K562 (cell line): ENCODE measurements at regions not wholly inside any gene's neighbourhood (a gene's known extent, or its start where the extent isn't known, plus 50 kb on each side); places are given as distances from the start of the nearest gene placed in this dataset.

Source experiments
- ATAC-seq: fragments of 200-7000 bp; cut with Tn5 transposase; 3 replicates; pipeline ENCODE4 v1.9.1; 2020; ENCODE audit warnings: moderate library complexity
- BruUV-seq: library from RNA; stranded (reverse); fragments of 400-500 nt; replicated peaks from 2 replicates; lab custom pipeline; 2021; lab: Mats Ljungman, UMichigan
- CTCF ChIA-PET: fragments of 300-600 bp; formaldehyde crosslinking; extraction: SDS; loops from one replicate; lab custom pipeline; 2021; ENCODE audit warnings: low intra/inter-chr PET ratio; lab: Yijun Ruan, JAX
- POLR2A ChIA-PET: fragments of 300-600, 350-650 bp; sonication (Branson Sonifier 250); formaldehyde crosslinking; extraction: SDS; loops from one replicate; lab custom pipeline; 2021; ENCODE audit warnings: antibody characterized with exemption, inconsistent platforms; lab: Yijun Ruan, JAX
- DNase-seq, 4 experiments: peaks; one replicate each; pipeline versions ENCODE4 v3.0.0 to v3.0.0-alpha.2; 2011 to 2018; ENCODE audit warnings: low spot score in 3 of 4, mixed read lengths in 3 of 4; ENCODE audit errors: extremely low read depth in 1 of 4
- FAIRE-seq: peaks from 2 replicates; lab custom pipeline; 2011; peaks lifted over from hg19 to GRCh38; lab: Jason Lieb, UNC
- H2AFZ ChIP-seq: 2 replicates; pipeline ENCODE4 v1.6.0; 2011; ENCODE audit warnings: low read depth, low read length, control low read depth, inconsistent platforms
- H3K27ac ChIP-seq: fragments of 200-600 bp; 3 replicates; pipeline ENCODE4 v1.8.0; 2011; ENCODE audit warnings: low read depth, mild to moderate bottlenecking, control low read depth, inconsistent platforms, low read length, moderate library complexity, mixed read lengths; ENCODE audit errors: extremely low read depth
- H3K27me3 ChIP-seq, 2 experiments: fragments of 300-600 bp in 1 of 2; 2 replicates in 1 of 2; 3 replicates in 1 of 2; pipeline versions ENCODE4 v1.6.0 to v1.8.0; 2011; ENCODE audit warnings: inconsistent platforms in 2 of 2, low read length in 2 of 2, mild to moderate bottlenecking in 1 of 2, mixed read lengths in 1 of 2, moderate library complexity in 1 of 2; ENCODE audit not compliant: control insufficient read depth in 2 of 2, insufficient read depth in 2 of 2
- H3K36me3 ChIP-seq: fragments of 300-600 bp; 3 replicates; pipeline ENCODE4 v1.8.0; 2011; ENCODE audit warnings: mild to moderate bottlenecking, low read length, inconsistent platforms; ENCODE audit not compliant: control insufficient read depth, insufficient read depth
- H3K4me1 ChIP-seq, 2 experiments: fragments of 200-600 bp in 1 of 2; replicated peaks in 1 of 2; 2 replicates in 1 of 2; 3 replicates in 1 of 2; pipeline versions ENCODE4 v1.5.1 to v1.8.0; 2011; ENCODE audit warnings: inconsistent platforms in 2 of 2, low read length in 2 of 2, mild to moderate bottlenecking in 1 of 2, mixed read lengths in 1 of 2, moderate library complexity in 1 of 2; ENCODE audit not compliant: control insufficient read depth in 2 of 2, insufficient read depth in 2 of 2
- H3K4me2 ChIP-seq: 2 replicates; pipeline ENCODE4 v1.6.1; 2011; ENCODE audit warnings: low read length, control low read depth, inconsistent platforms, mixed read lengths; ENCODE audit not compliant: insufficient read depth
- H3K4me3 ChIP-seq: fragments of 200-600 bp; sonication (generic), shearing (Covaris generic); 2 replicates; pipeline ENCODE4 v1.5.1; 2016; ENCODE audit warnings: control low read depth, inconsistent platforms
- H3K79me2 ChIP-seq: fragments of 200-600 bp; 3 replicates; pipeline ENCODE4 v1.8.0; 2011; ENCODE audit warnings: low read length, inconsistent platforms; ENCODE audit not compliant: control insufficient read depth, insufficient read depth
- H3K9ac ChIP-seq, 2 experiments: 2 replicates each; pipeline versions ENCODE4 v1.6.0 to v1.6.1; 2011; ENCODE audit warnings: low read depth in 2 of 2, low read length in 2 of 2, control low read depth in 1 of 2, inconsistent platforms in 1 of 2, mild to moderate bottlenecking in 1 of 2, mixed read lengths in 1 of 2; ENCODE audit not compliant: insufficient read depth in 1 of 2
- H3K9me1 ChIP-seq: one replicate; pipeline ENCODE4 v1.6.0; 2011; ENCODE audit warnings: inconsistent platforms, mild to moderate bottlenecking, low read length, moderate library complexity; ENCODE audit not compliant: control insufficient read depth, insufficient read depth
- H3K9me3 ChIP-seq: replicated peaks from 2 replicates; pipeline ENCODE4 v1.5.1; 2011; ENCODE audit warnings: low read depth, low read length, inconsistent platforms; ENCODE audit not compliant: control insufficient read depth, insufficient read depth
- H4K20me1 ChIP-seq: replicated peaks from 2 replicates; pipeline ENCODE4 v1.6.1; 2011; ENCODE audit warnings: low read length, inconsistent platforms, mixed read lengths; ENCODE audit not compliant: control insufficient read depth, insufficient read depth
- ADNP ChIP-seq: fragments of 200-800 bp; sonication (Bioruptor generic); IDR thresholded peaks from 2 replicates; pipeline ENCODE4 v1.6.1; 2016; ENCODE audit warnings: missing genetic modification characterization, missing compliant biosample characterization
- BCL6 ChIP-seq: fragments of 250-450 bp; sonication (Bioruptor Pico); IDR thresholded peaks from 2 replicates; pipeline ENCODE4 v1.4.0; 2020
- BCOR ChIP-seq: fragments of 450-650 bp; IDR thresholded peaks from 2 replicates; pipeline ENCODE4 v1.6.1; 2016
- CHD4 ChIP-seq: fragments of 200-600 bp; sonication (generic); IDR thresholded peaks from 3 replicates; pipeline ENCODE4 v1.6.1; 2012; ENCODE audit warnings: low read depth, mild to moderate bottlenecking, mixed read lengths, low read length, inconsistent platforms; ENCODE audit not compliant: insufficient read depth, insufficient replicate concordance, poor library complexity, severe bottlenecking
- ESRRA ChIP-seq: fragments of 450-650 bp; IDR thresholded peaks from 2 replicates; pipeline ENCODE4 v1.6.1; 2014; ENCODE audit warnings: low read depth, mild to moderate bottlenecking, moderate library complexity, borderline replicate concordance
- HDAC2 ChIP-seq: fragments of 450-650 bp; IDR thresholded peaks from 2 replicates; pipeline ENCODE4 v1.6.1; 2016; ENCODE audit warnings: mild to moderate bottlenecking
- KDM1A ChIP-seq, 2 experiments: fragments of 450-650 bp; IDR thresholded peaks; 2 replicates each; pipeline ENCODE4 v1.6.1; 2016; ENCODE audit warnings: mild to moderate bottlenecking in 2 of 2
- MAFG ChIP-seq: fragments of 450-650 bp; conservative IDR thresholded peaks from 2 replicates; pipeline ENCODE4 v1.6.1; 2016; ENCODE audit warnings: missing genetic modification characterization, missing compliant biosample characterization
- PTRF ChIP-seq: fragments of 450-650 bp; IDR thresholded peaks from 2 replicates; pipeline ENCODE4 v1.6.1; 2016; ENCODE audit warnings: mild to moderate bottlenecking, missing genetic modification characterization, missing compliant biosample characterization
- RBM25 ChIP-seq: fragments of 200-400 bp; formaldehyde crosslinking; IDR thresholded peaks from 2 replicates; pipeline ENCODE4 v1.6.1; 2018; ENCODE audit warnings: low read length, low read depth, moderate library complexity; ENCODE audit not compliant: severe bottlenecking
- RCOR1 ChIP-seq, 2 experiments: IDR thresholded peaks; 2 replicates each; pipeline ENCODE4 v1.6.1; 2012; ENCODE audit warnings: low read depth in 2 of 2, low read length in 2 of 2, borderline replicate concordance in 1 of 2, improper control_type of control experiment in 1 of 2
- SIN3B ChIP-seq: fragments of 450-650 bp; IDR thresholded peaks from 2 replicates; pipeline ENCODE4 v1.6.1; 2017; ENCODE audit warnings: low read depth, mild to moderate bottlenecking, moderate library complexity
- TCF7 ChIP-seq: sonication (generic); IDR thresholded peaks from 2 replicates; pipeline ENCODE4 v1.6.1; 2016; ENCODE audit warnings: antibody characterized with exemption, borderline replicate concordance
- ZNF583 ChIP-seq: fragments of 250-450 bp; sonication (Bioruptor Pico); IDR thresholded peaks from 2 replicates; pipeline ENCODE4 v1.4.0; 2020
- ZNF584 ChIP-seq: fragments of 200-800 bp; sonication (Bioruptor generic); IDR thresholded peaks from 2 replicates; pipeline ENCODE4 v1.6.1; 2016; ENCODE audit warnings: low read depth, mild to moderate bottlenecking, missing genetic modification characterization, missing compliant biosample characterization
- WGBS: fragments of 100-300 bp; shearing (Covaris generic); methylation state at CpG from one replicate; pipeline ENCODE4 v1.1.6; 2016; ENCODE audit warnings: low coverage, mixed read lengths; ENCODE audit not compliant: insufficient coverage; ENCODE audit errors: missing lambda C conversion rate; 5-methylcytosine and 5-hydroxymethylcytosine counted together
- in situ Hi-C: fragments of 300-500 bp; cut with MboI; formaldehyde crosslinking; loops from 4 replicates; pipeline ENCODE4 v1.15.0; 2018; ENCODE audit warnings: inconsistent platforms, mixed read lengths
- intact Hi-C: fragments of 100-400 bp; cut with micrococcal nuclease; formaldehyde crosslinking; loops from 2 replicates; pipeline ENCODE4 v1.14.2; 2022
- TF ChIP-seq, protein P1 (sequence below): fragments of 250-450 bp; sonication (Bioruptor Pico); IDR thresholded peaks from 2 replicates; pipeline ENCODE4 v1.8.0; 2022; ENCODE audit warnings: inconsistent platforms, mild to moderate bottlenecking, moderate library complexity, borderline replicate concordance
- TF ChIP-seq, protein P2 (sequence below): IDR thresholded peaks from 2 replicates; pipeline ENCODE4 v1.6.1; 2014; ENCODE audit warnings: antibody characterized with exemption

DNA sequence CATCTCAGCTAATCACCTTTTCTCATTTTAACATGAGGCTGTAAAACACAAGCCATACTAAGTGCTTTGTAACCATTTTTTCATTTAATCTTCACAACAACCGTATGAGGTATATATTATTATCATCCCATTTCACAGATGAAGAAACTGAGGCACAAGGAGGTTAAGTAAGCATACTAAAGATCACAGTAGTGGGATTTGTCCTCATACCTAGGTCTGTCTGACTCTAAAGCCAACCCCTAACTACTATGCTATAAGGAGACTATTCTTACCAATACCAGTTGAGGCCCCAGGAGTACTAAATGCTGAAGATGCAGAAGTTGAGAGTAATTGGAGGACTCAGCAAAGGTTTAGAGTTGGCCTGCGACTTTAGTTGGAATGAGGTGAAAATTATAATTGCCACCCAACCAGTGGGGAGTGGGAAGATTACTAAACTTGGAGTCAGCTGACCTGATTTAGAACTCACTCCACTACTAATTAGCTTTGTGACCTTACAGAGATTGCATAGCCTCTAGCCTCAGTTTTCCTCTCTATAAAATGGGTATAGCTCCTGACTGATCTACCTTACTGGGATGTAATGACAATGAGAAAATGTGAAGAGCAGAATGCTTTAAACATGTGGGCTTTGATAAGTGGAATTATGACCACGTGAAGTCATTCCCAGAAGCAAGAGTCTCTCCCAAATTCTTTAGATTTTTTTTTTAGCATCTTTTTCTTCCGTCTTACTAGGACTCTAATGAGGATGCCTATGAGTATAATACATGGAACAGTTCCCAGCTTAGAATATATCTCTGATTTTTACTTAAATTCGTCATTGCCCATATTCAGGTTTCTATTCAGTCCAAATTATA, 85.8 kb upstream of the IPO9 start:
- 0 out of 2 replicates have a peak, but pooled peaks have one; percentile 11 for TF ChIP-seq MAFG (tag)
- peak; percentile 81 for TF ChIP-seq CHD4
- TF ChIP-seq, protein P1, sequence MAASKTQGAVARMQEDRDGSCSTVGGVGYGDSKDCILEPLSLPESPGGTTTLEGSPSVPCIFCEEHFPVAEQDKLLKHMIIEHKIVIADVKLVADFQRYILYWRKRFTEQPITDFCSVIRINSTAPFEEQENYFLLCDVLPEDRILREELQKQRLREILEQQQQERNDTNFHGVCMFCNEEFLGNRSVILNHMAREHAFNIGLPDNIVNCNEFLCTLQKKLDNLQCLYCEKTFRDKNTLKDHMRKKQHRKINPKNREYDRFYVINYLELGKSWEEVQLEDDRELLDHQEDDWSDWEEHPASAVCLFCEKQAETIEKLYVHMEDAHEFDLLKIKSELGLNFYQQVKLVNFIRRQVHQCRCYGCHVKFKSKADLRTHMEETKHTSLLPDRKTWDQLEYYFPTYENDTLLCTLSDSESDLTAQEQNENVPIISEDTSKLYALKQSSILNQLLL (CRISPR knock-in tag) = no peak
- TF ChIP-seq, protein P2, sequence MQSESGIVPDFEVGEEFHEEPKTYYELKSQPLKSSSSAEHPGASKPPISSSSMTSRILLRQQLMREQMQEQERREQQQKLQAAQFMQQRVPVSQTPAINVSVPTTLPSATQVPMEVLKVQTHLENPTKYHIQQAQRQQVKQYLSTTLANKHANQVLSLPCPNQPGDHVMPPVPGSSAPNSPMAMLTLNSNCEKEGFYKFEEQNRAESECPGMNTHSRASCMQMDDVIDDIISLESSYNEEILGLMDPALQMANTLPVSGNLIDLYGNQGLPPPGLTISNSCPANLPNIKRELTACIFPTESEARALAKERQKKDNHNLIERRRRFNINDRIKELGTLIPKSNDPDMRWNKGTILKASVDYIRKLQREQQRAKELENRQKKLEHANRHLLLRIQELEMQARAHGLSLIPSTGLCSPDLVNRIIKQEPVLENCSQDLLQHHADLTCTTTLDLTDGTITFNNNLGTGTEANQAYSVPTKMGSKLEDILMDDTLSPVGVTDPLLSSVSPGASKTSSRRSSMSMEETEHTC = no peak
- no peak for TF ChIP-seq SIN3B
- TF ChIP-seq ZNF584 = no peak
- TF ChIP-seq ADNP = peak; percentile 77
- TF ChIP-seq KDM1A (IDR thresholded peaks at IDR 0.05) = peak; percentile 30 to 43; a peak in 1 of 4 replicates
- no peak for TF ChIP-seq TCF7
- TF ChIP-seq BCOR = peak; percentile 67
- peak in 1 of 2 experiments; percentile 22; a peak in 1 of 4 replicates for TF ChIP-seq RCOR1 (IDR thresholded peaks at IDR 0.05; ENCODE audit: borderline replicate concordance in 1 of 2, low read depth in 2 of 2, low read length in 2 of 2)
- TF ChIP-seq ZNF583 (CRISPR knock-in tag) = no peak
- peak; percentile 65; the same call in 1 of the 2 replicates for TF ChIP-seq HDAC2
- no peak for TF ChIP-seq PTRF (tag)
- no peak for TF ChIP-seq BCL6 (CRISPR knock-in tag)
- TF ChIP-seq RBM25 = peak; percentile 95
- TF ChIP-seq ESRRA = peak; percentile 77; the same call in 1 of the 2 replicates
- ChIA-PET CTCF (no interaction called here), POLR2A (interaction anchor here (0.7 kb wide), 1 partner anchor 260 kb away, joined by 3 read pairs; no protein-coding TSS in a partner anchor)
- WGBS = 17% methylated on average over 5 of the region's 5 CpGs
- Histone ChIP-seq H3K9me3 (no peaks in the 10 kb centered on the region), H4K20me1 (peaks cover 17% of the 10 kb centered on the region), H3K79me2 (no peaks in the 10 kb centered on the region), H3K27me3 (peaks cover 14 to 44% of the 10 kb centered on the region in 2 experiments), H3K4me3 (no peak overlapping the region), H3K9ac (no peak overlapping the region), H3K4me2 (no peak overlapping the region), H3K27ac (no peak overlapping the region), H2AFZ (no peak overlapping the region), H3K36me3 (no peaks in the 10 kb centered on the region), H3K4me1 (peaks cover 0 to 14% of the 10 kb centered on the region in 2 experiments; a peak in 3 of 5 replicates), H3K9me1 (no peaks in the 10 kb centered on the region)
- FAIRE-seq (no peak), ATAC-seq (no peak), DNase-seq (no peak)
- BruUV-seq = no TSS peak
- in situ Hi-C loops = no loop called here
- intact Hi-C loops = no loop called here
